Gastroesophageal sphincter (tissue), 3 donors: ENCODE measurements at regions not wholly inside any gene's neighbourhood (a gene's known extent, or its start where the extent isn't known, plus 50 kb on each side); places are given as distances from the start of the nearest gene placed in this dataset.

ENCODE experiments used
- POLR2A ChIP-seq, 2 donors: fragments of 450-650 bp; IDR thresholded peaks; one replicate each; pipeline ENCODE4 v1.6.1; 2017; ENCODE audit warnings: antibody characterized with exemption in 2 of 2, mild to moderate bottlenecking in 2 of 2, moderate library complexity in 1 of 2
- POLR2AphosphoS5 ChIP-seq: sonication (generic); formaldehyde crosslinking; IDR thresholded peaks from one replicate; pipeline ENCODE4 v1.6.1; 2017; ENCODE audit warnings: antibody characterized with exemption
- TF ChIP-seq, protein P1 (sequence below), 4 experiments: fragments of 200-600 bp in 2 of 4; fragments of 450-650 bp in 2 of 4; sonication (generic) in 1 of 4; IDR thresholded peaks; one replicate each; pipeline ENCODE4 v1.5.1; 2017 to 2019; ENCODE audit warnings: antibody characterized with exemption in 4 of 4, mild to moderate bottlenecking in 2 of 4, moderate library complexity in 2 of 4

DNA sequence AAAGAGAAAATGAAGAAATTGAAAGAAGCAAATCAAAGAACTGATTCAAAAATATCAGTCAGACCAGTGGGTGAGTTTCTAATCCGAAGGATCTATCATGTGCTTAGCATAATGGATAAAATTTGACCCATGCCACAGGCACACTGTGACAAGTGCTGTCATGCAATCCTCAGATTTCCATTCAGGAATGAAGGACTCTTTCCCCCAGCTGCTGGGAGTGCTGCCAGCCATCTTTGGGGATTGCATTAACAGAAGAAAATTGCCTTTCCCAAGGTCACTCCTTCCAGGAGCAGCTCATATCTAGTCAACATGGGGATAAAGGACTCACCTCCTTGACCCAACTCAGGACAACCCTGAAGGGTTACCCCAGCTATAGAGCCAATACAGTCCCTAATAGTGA, 316.7 kb upstream of the TBX18 start:
- TF ChIP-seq POLR2AphosphoS5 = no peak
- TF ChIP-seq, protein P1, sequence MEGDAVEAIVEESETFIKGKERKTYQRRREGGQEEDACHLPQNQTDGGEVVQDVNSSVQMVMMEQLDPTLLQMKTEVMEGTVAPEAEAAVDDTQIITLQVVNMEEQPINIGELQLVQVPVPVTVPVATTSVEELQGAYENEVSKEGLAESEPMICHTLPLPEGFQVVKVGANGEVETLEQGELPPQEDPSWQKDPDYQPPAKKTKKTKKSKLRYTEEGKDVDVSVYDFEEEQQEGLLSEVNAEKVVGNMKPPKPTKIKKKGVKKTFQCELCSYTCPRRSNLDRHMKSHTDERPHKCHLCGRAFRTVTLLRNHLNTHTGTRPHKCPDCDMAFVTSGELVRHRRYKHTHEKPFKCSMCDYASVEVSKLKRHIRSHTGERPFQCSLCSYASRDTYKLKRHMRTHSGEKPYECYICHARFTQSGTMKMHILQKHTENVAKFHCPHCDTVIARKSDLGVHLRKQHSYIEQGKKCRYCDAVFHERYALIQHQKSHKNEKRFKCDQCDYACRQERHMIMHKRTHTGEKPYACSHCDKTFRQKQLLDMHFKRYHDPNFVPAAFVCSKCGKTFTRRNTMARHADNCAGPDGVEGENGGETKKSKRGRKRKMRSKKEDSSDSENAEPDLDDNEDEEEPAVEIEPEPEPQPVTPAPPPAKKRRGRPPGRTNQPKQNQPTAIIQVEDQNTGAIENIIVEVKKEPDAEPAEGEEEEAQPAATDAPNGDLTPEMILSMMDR (IDR thresholded peaks at IDR 0.05) = no peak
- TF ChIP-seq POLR2A (IDR thresholded peaks at IDR 0.05) = no peak
